H9 (cell line): ENCODE measurements at regions not wholly inside any gene's neighbourhood (a gene's known extent, or its start where the extent isn't known, plus 50 kb on each side); places are given as distances from the start of the nearest gene placed in this dataset.

Experiments used
- DNase-seq: peaks from one replicate; pipeline ENCODE4 v3.0.0-alpha.2; 2017
- H2AFZ ChIP-seq: one replicate; pipeline ENCODE4 v1.6.1; 2013; ENCODE audit warnings: mild to moderate bottlenecking, low read length, control low read depth, moderate library complexity
- H2AK5ac ChIP-seq: 2 replicates; pipeline ENCODE4 v1.6.1; 2013; ENCODE audit warnings: low read length, control low read depth, mixed read lengths; ENCODE audit not compliant: insufficient read length
- H2BK120ac ChIP-seq: one replicate; pipeline ENCODE4 v1.6.1; 2013; ENCODE audit warnings: low read depth, mild to moderate bottlenecking, low read length, control low read depth, inconsistent platforms; ENCODE audit not compliant: poor library complexity, severe bottlenecking
- H2BK12ac ChIP-seq: 2 replicates; pipeline ENCODE4 v1.6.1; 2013; ENCODE audit warnings: low read length, control low read depth, mixed read lengths, low read depth; ENCODE audit not compliant: insufficient read length
- H2BK15ac ChIP-seq: 2 replicates; pipeline ENCODE4 v1.6.1; 2013; ENCODE audit warnings: low read depth, low read length, control low read depth
- H2BK20ac ChIP-seq: one replicate; pipeline ENCODE4 v1.6.1; 2013; ENCODE audit warnings: low read depth, mild to moderate bottlenecking, low read length, control low read depth, inconsistent platforms; ENCODE audit not compliant: poor library complexity, severe bottlenecking
- H2BK5ac ChIP-seq: 2 replicates; pipeline ENCODE4 v1.6.1; 2013; ENCODE audit warnings: low read length, control low read depth, mixed read lengths; ENCODE audit not compliant: insufficient read length
- H3K14ac ChIP-seq: 2 replicates; pipeline ENCODE4 v1.6.1; 2013; ENCODE audit warnings: low read length, control low read depth; ENCODE audit not compliant: insufficient read depth
- H3K18ac ChIP-seq: 2 replicates; pipeline ENCODE4 v1.6.1; 2013; ENCODE audit warnings: low read depth, mild to moderate bottlenecking, mixed read lengths, low read length, control low read depth; ENCODE audit not compliant: insufficient read length
- H3K23ac ChIP-seq: 2 replicates; pipeline ENCODE4 v1.6.1; 2013; ENCODE audit warnings: low read length, control low read depth, mixed read lengths, low read depth; ENCODE audit not compliant: insufficient read length
- H3K23me2 ChIP-seq: 2 replicates; pipeline ENCODE4 v1.6.1; 2013; ENCODE audit warnings: low read depth, mild to moderate bottlenecking, mixed read lengths, low read length, control low read depth; ENCODE audit not compliant: insufficient read length, poor library complexity, severe bottlenecking
- H3K27ac ChIP-seq: 2 replicates; pipeline ENCODE4 v1.5.1; 2013; ENCODE audit warnings: low read length, control low read depth, mixed read lengths, low read depth; ENCODE audit not compliant: insufficient read length
- H3K27me3 ChIP-seq: 2 replicates; pipeline ENCODE4 v1.6.1; 2013; ENCODE audit warnings: low read length, control low read depth, inconsistent platforms; ENCODE audit not compliant: insufficient read depth
- H3K4ac ChIP-seq: 2 replicates; pipeline ENCODE4 v1.6.1; 2013; ENCODE audit warnings: low read depth, mild to moderate bottlenecking, control low read depth, inconsistent platforms, low read length, moderate library complexity
- H3K4me1 ChIP-seq: 2 replicates; pipeline ENCODE4 v1.6.1; 2013; ENCODE audit warnings: low read length, control low read depth, inconsistent platforms; ENCODE audit not compliant: insufficient read depth
- H3K4me2 ChIP-seq: 2 replicates; pipeline ENCODE4 v1.6.1; 2013; ENCODE audit warnings: low read length, control low read depth, mixed read lengths; ENCODE audit not compliant: insufficient read length, insufficient read depth
- H3K56ac ChIP-seq: 2 replicates; pipeline ENCODE4 v1.6.1; 2013; ENCODE audit warnings: low read depth, mild to moderate bottlenecking, mixed read lengths, low read length, control low read depth; ENCODE audit not compliant: insufficient read length
- H3K79me1 ChIP-seq: 2 replicates; pipeline ENCODE4 v1.6.1; 2013; ENCODE audit warnings: low read depth, mild to moderate bottlenecking, moderate library complexity, low read length, control low read depth, inconsistent platforms; ENCODE audit not compliant: insufficient read depth, poor library complexity, severe bottlenecking
- H3K79me2 ChIP-seq: 2 replicates; pipeline ENCODE4 v1.6.1; 2013; ENCODE audit warnings: low read length, control low read depth, inconsistent platforms; ENCODE audit not compliant: insufficient read depth
- H3K9ac ChIP-seq: 2 replicates; pipeline ENCODE4 v1.6.1; 2013; ENCODE audit warnings: low read length, control low read depth, mixed read lengths; ENCODE audit not compliant: insufficient read length; ENCODE audit errors: extremely low read depth
- H3K9me3 ChIP-seq: one replicate; pipeline ENCODE4 v1.6.1; 2013; ENCODE audit warnings: low read depth, low read length, inconsistent platforms; ENCODE audit not compliant: control insufficient read depth
- H3T11ph ChIP-seq: one replicate; pipeline ENCODE4 v1.6.1; 2013; ENCODE audit warnings: mild to moderate bottlenecking, low read length, control low read depth, inconsistent platforms
- H4K20me1 ChIP-seq: one replicate; pipeline ENCODE4 v1.6.1; 2013; ENCODE audit not compliant: control insufficient read depth, insufficient read length, insufficient read depth
- H4K5ac ChIP-seq: 2 replicates; pipeline ENCODE4 v1.6.1; 2013; ENCODE audit warnings: low read depth, mild to moderate bottlenecking, mixed read lengths, low read length, control low read depth; ENCODE audit not compliant: insufficient read length
- H4K8ac ChIP-seq: replicated peaks from 2 replicates; pipeline ENCODE4 v1.6.1; 2013; ENCODE audit warnings: low read length, control low read depth, mixed read lengths, low read depth; ENCODE audit not compliant: insufficient read length
- H4K91ac ChIP-seq: 2 replicates; pipeline ENCODE4 v1.6.1; 2013; ENCODE audit warnings: low read depth, mild to moderate bottlenecking, moderate library complexity, mixed read lengths, low read length, control low read depth; ENCODE audit not compliant: insufficient read length
- H3K27ac Mint-ChIP-seq, 3 experiments: 2 replicates in 2 of 3; 3 replicates in 1 of 3; pipeline ENCODE4 v1.8.0; 2020 to 2021; ENCODE audit warnings: mixed read lengths in 3 of 3, mild to moderate bottlenecking in 1 of 3, moderate library complexity in 1 of 3
- H3K27me3 Mint-ChIP-seq: 2 replicates; pipeline ENCODE4 v1.8.0; 2021; ENCODE audit warnings: low read depth, mild to moderate bottlenecking, moderate library complexity, mixed read lengths
- H3K36me3 Mint-ChIP-seq, 3 experiments: 2 replicates in 2 of 3; 3 replicates in 1 of 3; pipeline ENCODE4 v1.8.0; 2020 to 2021; ENCODE audit warnings: low read depth in 3 of 3, mixed read lengths in 3 of 3; ENCODE audit not compliant: insufficient read depth in 1 of 3
- H3K4me1 Mint-ChIP-seq, 2 experiments: 2 replicates each; pipeline ENCODE4 v1.8.0; 2020; ENCODE audit warnings: mixed read lengths in 2 of 2
- H3K4me3 Mint-ChIP-seq, 2 experiments: 2 replicates in 1 of 2; 3 replicates in 1 of 2; pipeline ENCODE4 v1.8.0; 2020 to 2021; ENCODE audit warnings: mild to moderate bottlenecking in 2 of 2, mixed read lengths in 2 of 2, moderate library complexity in 1 of 2
- H3K9me3 Mint-ChIP-seq, 2 experiments: 2 replicates in 1 of 2; 3 replicates in 1 of 2; pipeline ENCODE4 v1.8.0; 2020; ENCODE audit warnings: mild to moderate bottlenecking in 2 of 2, mixed read lengths in 2 of 2, moderate library complexity in 1 of 2
- WGBS: extraction: QIAGEN DNeasy Blood & Tissue Kit; methylation state at CpG from one replicate; pipeline ENCODE4 v1.1.7; 2013; ENCODE audit warnings: missing lambda C conversion rate, low lambda C conversion rate, mixed read lengths; ENCODE audit not compliant: insufficient read length; ENCODE audit errors: extremely low coverage; 5-methylcytosine and 5-hydroxymethylcytosine counted together
- TF ChIP-seq, protein P1 (sequence below): fragments of 200-600 bp; sonication (generic); conservative IDR thresholded peaks from 3 replicates; pipeline ENCODE4 v1.8.0; 2021; ENCODE audit warnings: antibody characterized with exemption, mild to moderate bottlenecking

- TF ChIP-seq, protein P1, sequence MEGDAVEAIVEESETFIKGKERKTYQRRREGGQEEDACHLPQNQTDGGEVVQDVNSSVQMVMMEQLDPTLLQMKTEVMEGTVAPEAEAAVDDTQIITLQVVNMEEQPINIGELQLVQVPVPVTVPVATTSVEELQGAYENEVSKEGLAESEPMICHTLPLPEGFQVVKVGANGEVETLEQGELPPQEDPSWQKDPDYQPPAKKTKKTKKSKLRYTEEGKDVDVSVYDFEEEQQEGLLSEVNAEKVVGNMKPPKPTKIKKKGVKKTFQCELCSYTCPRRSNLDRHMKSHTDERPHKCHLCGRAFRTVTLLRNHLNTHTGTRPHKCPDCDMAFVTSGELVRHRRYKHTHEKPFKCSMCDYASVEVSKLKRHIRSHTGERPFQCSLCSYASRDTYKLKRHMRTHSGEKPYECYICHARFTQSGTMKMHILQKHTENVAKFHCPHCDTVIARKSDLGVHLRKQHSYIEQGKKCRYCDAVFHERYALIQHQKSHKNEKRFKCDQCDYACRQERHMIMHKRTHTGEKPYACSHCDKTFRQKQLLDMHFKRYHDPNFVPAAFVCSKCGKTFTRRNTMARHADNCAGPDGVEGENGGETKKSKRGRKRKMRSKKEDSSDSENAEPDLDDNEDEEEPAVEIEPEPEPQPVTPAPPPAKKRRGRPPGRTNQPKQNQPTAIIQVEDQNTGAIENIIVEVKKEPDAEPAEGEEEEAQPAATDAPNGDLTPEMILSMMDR = peak; percentile 62
- no peak overlapping the region for H2BK15ac ChIP-seq
- no peak overlapping the region for H3K27ac ChIP-seq
- no peak overlapping the region for H3K4ac ChIP-seq
- no peak overlapping the region for H4K91ac ChIP-seq
- no peak overlapping the region for H3K4me2 ChIP-seq
- no peak overlapping the region for H3K18ac ChIP-seq
- no peak overlapping the region for H3K9ac ChIP-seq
- no CpG with 5 or more reads among the region's 8 CpGs for WGBS
- no peak overlapping the region for H2BK12ac ChIP-seq
- H3K79me1 ChIP-seq = no peaks in the 10 kb centered on the region
- Mint-ChIP-seq H3K9me3 (no peaks in the 10 kb centered on the region), H3K27ac (no peak overlapping the region), H3K36me3 (no peaks in the 10 kb centered on the region), H3K27me3 (no peaks in the 10 kb centered on the region; the same call in 1 of the 2 replicates), H3K4me1 (no peaks in the 10 kb centered on the region), H3K4me3 (no peak overlapping the region)
- no peak overlapping the region for H3T11ph ChIP-seq
- H4K20me1 ChIP-seq = no peaks in the 10 kb centered on the region
- no peaks in the 10 kb centered on the region for H3K23me2 ChIP-seq
- no peak overlapping the region for H2AFZ ChIP-seq
- H3K23ac ChIP-seq = no peak overlapping the region
- no peak overlapping the region for H2BK20ac ChIP-seq
- no peak overlapping the region for H3K14ac ChIP-seq
- no peak overlapping the region for H2BK5ac ChIP-seq
- H3K79me2 ChIP-seq = no peaks in the 10 kb centered on the region
- H3K27me3 ChIP-seq = no peaks in the 10 kb centered on the region
- H3K9me3 ChIP-seq = no peaks in the 10 kb centered on the region
- H2BK120ac ChIP-seq = no peak overlapping the region
- no peak for DNase-seq
- no peaks in the 10 kb centered on the region for H3K4me1 ChIP-seq
- H3K56ac ChIP-seq = no peak overlapping the region
- no peak overlapping the region for H4K8ac ChIP-seq
- H2AK5ac ChIP-seq = no peak overlapping the region
- no peak overlapping the region for H4K5ac ChIP-seq
These were observed 86.5 kb upstream of the CELF2 start for GRCh38 chr10:10930979-10931743.
